ENCODE measurements at regions not wholly inside any gene's neighbourhood (a gene's known extent, or its start where the extent isn't known, plus 50 kb on each side); places are given as distances from the start of the nearest gene placed in this dataset.
"Not testable (repeated sequence)": the region's sequence is repeated elsewhere in the genome, so short reads cannot be mapped to it uniquely, and the experiment has no call there.

GRCh38 chr1:58836408-58836807 lies 52.6 kb upstream of the JUN start:
- DNase-seq (ENCODE audit: low read depth): no peak

- no peak for DNase-seq (ENCODE audit: low read depth)
Observed at GRCh38 chr1:58837886-58838285, 54.0 kb upstream of the JUN start.

GRCh38 chr1:58839147-58839795 lies 55.4 kb upstream of the JUN start:
- DNase-seq (ENCODE audit: low read depth): no peak

GRCh38 chr1:58839846-58840835 lies 56.3 kb upstream of the JUN start:
- no peak for DNase-seq (ENCODE audit: low read depth)

- DNase-seq (ENCODE audit: low read depth): no peak
Observed at GRCh38 chr1:58841455-58841854, 57.6 kb upstream of the JUN start.

- DNase-seq (ENCODE audit: low read depth): no peak
Observed at GRCh38 chr1:58842941-58843340, 59.1 kb upstream of the JUN start.

GRCh38 chr1:58844176-58844575 lies 60.3 kb upstream of the JUN start:
- no peak for DNase-seq (ENCODE audit: low read depth)

- no peak for DNase-seq (ENCODE audit: low read depth)
Observed at GRCh38 chr1:58845942-58846341, 62.1 kb upstream of the JUN start.

- DNase-seq (ENCODE audit: low read depth): no peak
Observed at GRCh38 chr1:58848818-58849411, 65.1 kb upstream of the JUN start.

GRCh38 chr1:58849551-58849950 lies 65.7 kb upstream of the JUN start:
- DNase-seq (ENCODE audit: low read depth): no peak

- DNase-seq (ENCODE audit: low read depth): no peak
Observed at GRCh38 chr1:58850636-58851035, 66.8 kb upstream of the JUN start.

GRCh38 chr1:58852731-58853485 lies 69.1 kb upstream of the JUN start:
- DNase-seq (ENCODE audit: low read depth): no peak

GRCh38 chr1:58854576-58854975 lies 70.7 kb upstream of the JUN start:
- DNase-seq (ENCODE audit: low read depth): no peak

- DNase-seq (ENCODE audit: low read depth): no peak
Observed at GRCh38 chr1:58855274-58856165, 71.7 kb upstream of the JUN start.

- not testable (repeated sequence) for DNase-seq (ENCODE audit: low read depth)
Observed at GRCh38 chr1:58856281-58856680, 72.4 kb upstream of the JUN start.

- no peak for DNase-seq (ENCODE audit: low read depth)
Observed at GRCh38 chr1:58857680-58858673, 74.1 kb upstream of the JUN start.

- no peak for DNase-seq (ENCODE audit: low read depth)
Observed at GRCh38 chr1:58859769-58860485, 76.1 kb upstream of the JUN start.

GRCh38 chr1:58861076-58861475 lies 77.2 kb upstream of the JUN start:
- DNase-seq (ENCODE audit: low read depth): no peak

- DNase-seq (ENCODE audit: low read depth): no peak
Observed at GRCh38 chr1:58861506-58861905, 77.7 kb upstream of the JUN start.

Data from activated T-cell treated with anti-CD3 and anti-CD28 coated beads for 48 hours (primary cell).